Lung (tissue), 11 donors: ENCODE measurements at regions not wholly inside any gene's neighbourhood (a gene's known extent, or its start where the extent isn't known, plus 50 kb on each side); places are given as distances from the start of the nearest gene placed in this dataset.

Source experiments
- ATAC-seq: fragments of 200-7000 bp; cut with Tn5 transposase; one replicate; pipeline ENCODE4 v1.9.1; 2020; ENCODE audit warnings: moderate number of reproducible peaks; ENCODE audit not compliant: insufficient read depth, low FRiP score
- DNase-seq, 3 donors: peaks; one replicate each; pipeline ENCODE4 v3.0.0-alpha.2; 2013 to 2017
- H3K27ac ChIP-seq, 2 donors: one replicate each; pipeline ENCODE4 v1.5.1; 2013; ENCODE audit warnings: mild to moderate bottlenecking in 2 of 2, moderate library complexity in 2 of 2, control low read depth in 1 of 2, inconsistent platforms in 1 of 2, low read depth in 1 of 2, low read length in 1 of 2
- H3K27me3 ChIP-seq, 3 donors: one replicate each; pipeline ENCODE4 v1.5.1; 2013; ENCODE audit warnings: low read length in 2 of 3; ENCODE audit not compliant: control insufficient read depth in 3 of 3, insufficient read depth in 3 of 3
- H3K36me3 ChIP-seq, 4 donors: one replicate each; pipeline ENCODE4 v1.5.1; 2013; ENCODE audit warnings: low read length in 4 of 4, mild to moderate bottlenecking in 1 of 4, moderate library complexity in 1 of 4; ENCODE audit not compliant: control insufficient read depth in 4 of 4, insufficient read depth in 4 of 4
- H3K4me1 ChIP-seq, 5 donors: one replicate each; pipeline ENCODE4 v1.5.1; 2013; ENCODE audit warnings: low read length in 5 of 5, mild to moderate bottlenecking in 2 of 5, moderate library complexity in 1 of 5; ENCODE audit not compliant: control insufficient read depth in 5 of 5, insufficient read depth in 5 of 5
- H3K4me3 ChIP-seq: one replicate; pipeline ENCODE4 v1.5.1; 2013; ENCODE audit warnings: mild to moderate bottlenecking, control low read depth, moderate library complexity
- H3K9ac ChIP-seq, 2 donors: one replicate each; pipeline ENCODE4 v1.5.1; 2013; ENCODE audit warnings: low read length in 2 of 2, control low read depth in 1 of 2; ENCODE audit not compliant: insufficient read depth in 1 of 2
- H3K9me3 ChIP-seq, 4 donors: one replicate each; pipeline ENCODE4 v1.5.1; 2013; ENCODE audit warnings: low read length in 3 of 4, mild to moderate bottlenecking in 1 of 4, moderate library complexity in 1 of 4; ENCODE audit not compliant: control insufficient read depth in 4 of 4, insufficient read depth in 3 of 4
- WGBS, 2 donors: extraction: QIAGEN DNeasy Blood & Tissue Kit; methylation state at CpG; one replicate each; pipeline ENCODE4 v1.1.7; 2013; 5-methylcytosine and 5-hydroxymethylcytosine counted together
- TF ChIP-seq, protein P1 (sequence below): IDR thresholded peaks from 2 replicates; pipeline ENCODE4 v1.5.1; 2012; ENCODE audit warnings: mild to moderate bottlenecking; ENCODE audit errors: control extremely low read depth, extremely low read depth
- donor health status: control.
- donor health status: control.
- donor health status: Bipolar disorder and iron deficiency.
- donor health status: healthy.
- donor health status: DM: yes; HTN: yes; CAD: no.

DNA sequence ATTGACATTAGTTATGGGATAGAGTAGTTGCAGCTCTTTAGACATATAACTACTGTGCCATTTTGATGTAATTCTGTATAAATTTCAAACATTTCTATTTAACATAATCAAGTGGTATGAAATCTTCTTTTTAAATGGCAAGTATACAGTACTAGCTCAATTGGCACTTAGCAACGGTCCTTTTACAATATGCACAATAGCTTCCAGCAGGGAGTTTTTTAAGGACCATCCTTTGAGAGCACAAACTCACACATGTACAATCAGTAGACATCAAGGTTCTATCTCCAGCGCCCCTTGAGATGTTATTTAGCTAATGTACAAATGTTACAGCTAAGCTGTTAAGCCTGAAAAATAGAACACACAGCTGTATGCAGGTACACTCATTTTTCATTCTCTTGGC lies 480.7 kb downstream of the TFEC start:
- Histone ChIP-seq H3K9me3 (no peaks in the 10 kb centered on the region), H3K4me3 (no peak overlapping the region), H3K9ac (no peak overlapping the region), H3K4me1 (peaks cover 0 to 3% (median 0%) of the 10 kb centered on the region in 5 donors), H3K27me3 (no peaks in the 10 kb centered on the region), H3K27ac (no peak overlapping the region), H3K36me3 (no peaks in the 10 kb centered on the region)
- 84 to 91% methylated on average over 2 of the region's 2 CpGs for WGBS, 2 donors
- DNase-seq (no peak), ATAC-seq (no peak)
- TF ChIP-seq, protein P1, sequence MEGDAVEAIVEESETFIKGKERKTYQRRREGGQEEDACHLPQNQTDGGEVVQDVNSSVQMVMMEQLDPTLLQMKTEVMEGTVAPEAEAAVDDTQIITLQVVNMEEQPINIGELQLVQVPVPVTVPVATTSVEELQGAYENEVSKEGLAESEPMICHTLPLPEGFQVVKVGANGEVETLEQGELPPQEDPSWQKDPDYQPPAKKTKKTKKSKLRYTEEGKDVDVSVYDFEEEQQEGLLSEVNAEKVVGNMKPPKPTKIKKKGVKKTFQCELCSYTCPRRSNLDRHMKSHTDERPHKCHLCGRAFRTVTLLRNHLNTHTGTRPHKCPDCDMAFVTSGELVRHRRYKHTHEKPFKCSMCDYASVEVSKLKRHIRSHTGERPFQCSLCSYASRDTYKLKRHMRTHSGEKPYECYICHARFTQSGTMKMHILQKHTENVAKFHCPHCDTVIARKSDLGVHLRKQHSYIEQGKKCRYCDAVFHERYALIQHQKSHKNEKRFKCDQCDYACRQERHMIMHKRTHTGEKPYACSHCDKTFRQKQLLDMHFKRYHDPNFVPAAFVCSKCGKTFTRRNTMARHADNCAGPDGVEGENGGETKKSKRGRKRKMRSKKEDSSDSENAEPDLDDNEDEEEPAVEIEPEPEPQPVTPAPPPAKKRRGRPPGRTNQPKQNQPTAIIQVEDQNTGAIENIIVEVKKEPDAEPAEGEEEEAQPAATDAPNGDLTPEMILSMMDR = no peak

DNA sequence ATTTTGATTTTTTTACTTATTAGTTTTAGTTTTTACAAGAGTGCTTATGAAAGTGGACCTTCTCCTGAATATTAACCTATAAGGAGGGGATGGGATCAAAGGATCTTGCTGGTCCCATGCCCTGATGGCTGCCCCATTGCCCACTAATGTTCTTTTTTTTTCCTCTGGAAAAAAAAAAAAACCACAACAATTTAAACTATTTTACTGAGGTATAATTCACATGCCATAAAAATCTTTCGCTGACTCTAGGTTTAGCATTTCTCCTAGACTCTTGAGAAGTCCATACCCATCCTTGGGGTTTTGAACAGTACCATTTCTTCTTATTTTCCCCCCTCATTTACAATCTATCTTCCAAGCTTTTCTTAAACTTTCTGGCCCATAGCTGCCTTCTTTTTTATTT lies 481.8 kb downstream of the TFEC start:
- Histone ChIP-seq H3K9me3 (no peaks in the 10 kb centered on the region), H3K4me3 (no peak overlapping the region), H3K9ac (no peak overlapping the region), H3K4me1 (peaks cover 0 to 3% (median 0%) of the 10 kb centered on the region in 5 donors), H3K27ac (no peak overlapping the region), H3K36me3 (no peaks in the 10 kb centered on the region), H3K27me3 (no peaks in the 10 kb centered on the region)
- no peak for DNase-seq
- ATAC-seq = no peak
- WGBS, 2 donors = 91 to 92% methylated on average over 1 of the region's 1 CpG
- TF ChIP-seq, protein P1 = no peak

DNA sequence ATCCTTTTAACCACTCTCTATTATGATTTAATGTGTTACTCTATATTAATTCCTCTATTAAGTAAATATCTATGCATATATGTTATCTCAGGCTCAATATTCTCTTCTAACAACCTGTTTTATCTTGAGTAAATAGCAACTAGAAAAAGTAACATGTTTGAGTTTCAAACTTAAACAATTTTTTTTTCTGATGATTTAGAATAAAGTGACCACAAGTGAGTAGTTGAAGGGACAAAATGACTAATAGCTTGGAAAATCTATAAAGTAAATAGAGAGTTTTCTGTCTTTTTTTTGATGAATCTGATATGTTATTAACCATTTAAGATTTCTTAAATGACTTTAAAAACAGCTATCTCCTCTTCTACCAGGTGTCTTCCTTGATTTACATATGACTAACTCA lies 483.8 kb downstream of the TFEC start:
- no peak for ATAC-seq
- no peak overlapping the region for H3K4me3 ChIP-seq
- no peaks in the 10 kb centered on the region for H3K27me3 ChIP-seq
- DNase-seq = no peak
- no peak overlapping the region for H3K27ac ChIP-seq
- no peaks in the 10 kb centered on the region for H3K36me3 ChIP-seq
- H3K9ac ChIP-seq = no peak overlapping the region
- H3K4me1 ChIP-seq = peaks cover 0 to 3% (median 0%) of the 10 kb centered on the region in 5 donors
- TF ChIP-seq, protein P1 = no peak
- no peaks in the 10 kb centered on the region for H3K9me3 ChIP-seq

DNA sequence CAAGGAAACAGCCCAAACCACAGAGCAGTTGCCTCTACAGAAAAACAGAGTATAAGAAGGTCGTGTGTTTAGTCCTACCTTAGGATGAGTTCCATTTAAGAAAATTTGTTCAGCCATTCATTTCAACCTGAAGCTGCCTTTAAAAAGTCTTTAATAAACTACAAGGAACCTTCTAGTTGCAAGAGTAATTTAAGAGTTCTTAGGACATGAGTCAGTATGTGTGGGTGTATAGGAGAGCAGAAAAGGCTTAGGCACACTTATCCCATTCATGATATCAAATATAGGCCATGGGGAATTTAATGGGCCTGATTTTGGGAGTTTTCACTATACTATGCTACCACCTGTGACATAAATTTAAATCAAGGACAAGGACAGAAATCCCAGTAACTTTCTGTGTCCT lies 496.8 kb downstream of the TFEC start:
- ATAC-seq (no peak), DNase-seq (no peak)
- no peaks in the 10 kb centered on the region for H3K4me1 ChIP-seq
- H3K4me3 ChIP-seq = no peak overlapping the region
- H3K9me3 ChIP-seq = no peaks in the 10 kb centered on the region
- H3K9ac ChIP-seq = no peak overlapping the region
- 84 to 92% methylated on average over 1 of the region's 1 CpG for WGBS, 2 donors
- H3K27ac ChIP-seq = no peak overlapping the region
- H3K36me3 ChIP-seq = no peaks in the 10 kb centered on the region
- H3K27me3 ChIP-seq = no peaks in the 10 kb centered on the region
- TF ChIP-seq, protein P1 = no peak
